PFSK-1 (cell line): ENCODE measurements at regions not wholly inside any gene's neighbourhood (a gene's known extent, or its start where the extent isn't known, plus 50 kb on each side); places are given as distances from the start of the nearest gene placed in this dataset.

Experiments used
- FOXP2 ChIP-seq: optimal IDR thresholded peaks from 2 replicates; pipeline ENCODE3; 2011; ENCODE audit warnings: borderline replicate concordance, control low read depth, inconsistent platforms; ENCODE audit not compliant: insufficient read depth; ENCODE audit errors: extremely low read length, extremely low read depth
- POLR2AphosphoS5 ChIP-seq: IDR thresholded peaks from 2 replicates; pipeline ENCODE4 v1.6.1; 2012; ENCODE audit warnings: low read depth, mild to moderate bottlenecking, control low read depth, low read length, moderate library complexity
- SIN3A ChIP-seq: IDR thresholded peaks from 2 replicates; pipeline ENCODE4 v1.6.1; 2012; ENCODE audit warnings: mild to moderate bottlenecking, low read length, moderate library complexity, borderline replicate concordance; ENCODE audit not compliant: insufficient read depth
- TAF1 ChIP-seq: IDR thresholded peaks from 2 replicates; pipeline ENCODE4 v1.6.1; 2012; ENCODE audit warnings: low read length, control low read depth, borderline replicate concordance; ENCODE audit not compliant: insufficient read depth
- TF ChIP-seq, protein P1 (sequence below), 2 experiments: IDR thresholded peaks; 2 replicates each; pipeline versions ENCODE4 v1.6.1 to v1.8.0; 2011 to 2012; ENCODE audit warnings: low read depth in 2 of 2, low read length in 2 of 2, control low read depth in 1 of 2, inconsistent platforms in 1 of 2, mild to moderate bottlenecking in 1 of 2, moderate library complexity in 1 of 2; ENCODE audit not compliant: insufficient read depth in 1 of 2

DNA sequence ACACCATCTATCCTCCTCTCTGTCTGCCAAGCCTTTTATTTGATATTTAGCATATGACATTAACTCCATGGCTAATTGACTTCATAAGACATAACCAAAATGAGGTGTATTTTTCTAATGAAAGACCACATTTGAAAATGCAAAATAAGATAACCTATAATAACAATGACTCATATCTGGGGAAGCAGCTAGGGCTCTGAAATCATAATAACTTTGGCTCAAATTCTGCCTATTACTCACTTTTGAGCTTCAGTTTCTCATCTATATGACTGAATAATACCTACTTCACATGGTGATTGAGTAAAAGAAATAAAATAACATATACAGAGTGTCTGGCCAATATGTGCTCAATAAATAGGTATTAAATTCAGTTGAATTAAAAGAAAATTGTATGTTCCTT is 1419.8 kb upstream of the TENM4 start:
- TF ChIP-seq TAF1 (no peak), POLR2AphosphoS5 (no peak), FOXP2 (no peak), SIN3A (no peak)
- TF ChIP-seq, protein P1, sequence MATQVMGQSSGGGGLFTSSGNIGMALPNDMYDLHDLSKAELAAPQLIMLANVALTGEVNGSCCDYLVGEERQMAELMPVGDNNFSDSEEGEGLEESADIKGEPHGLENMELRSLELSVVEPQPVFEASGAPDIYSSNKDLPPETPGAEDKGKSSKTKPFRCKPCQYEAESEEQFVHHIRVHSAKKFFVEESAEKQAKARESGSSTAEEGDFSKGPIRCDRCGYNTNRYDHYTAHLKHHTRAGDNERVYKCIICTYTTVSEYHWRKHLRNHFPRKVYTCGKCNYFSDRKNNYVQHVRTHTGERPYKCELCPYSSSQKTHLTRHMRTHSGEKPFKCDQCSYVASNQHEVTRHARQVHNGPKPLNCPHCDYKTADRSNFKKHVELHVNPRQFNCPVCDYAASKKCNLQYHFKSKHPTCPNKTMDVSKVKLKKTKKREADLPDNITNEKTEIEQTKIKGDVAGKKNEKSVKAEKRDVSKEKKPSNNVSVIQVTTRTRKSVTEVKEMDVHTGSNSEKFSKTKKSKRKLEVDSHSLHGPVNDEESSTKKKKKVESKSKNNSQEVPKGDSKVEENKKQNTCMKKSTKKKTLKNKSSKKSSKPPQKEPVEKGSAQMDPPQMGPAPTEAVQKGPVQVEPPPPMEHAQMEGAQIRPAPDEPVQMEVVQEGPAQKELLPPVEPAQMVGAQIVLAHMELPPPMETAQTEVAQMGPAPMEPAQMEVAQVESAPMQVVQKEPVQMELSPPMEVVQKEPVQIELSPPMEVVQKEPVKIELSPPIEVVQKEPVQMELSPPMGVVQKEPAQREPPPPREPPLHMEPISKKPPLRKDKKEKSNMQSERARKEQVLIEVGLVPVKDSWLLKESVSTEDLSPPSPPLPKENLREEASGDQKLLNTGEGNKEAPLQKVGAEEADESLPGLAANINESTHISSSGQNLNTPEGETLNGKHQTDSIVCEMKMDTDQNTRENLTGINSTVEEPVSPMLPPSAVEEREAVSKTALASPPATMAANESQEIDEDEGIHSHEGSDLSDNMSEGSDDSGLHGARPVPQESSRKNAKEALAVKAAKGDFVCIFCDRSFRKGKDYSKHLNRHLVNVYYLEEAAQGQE (IDR thresholded peaks at IDR 0.05; ENCODE audit: insufficient read depth in 1 of 2, low read depth in 2 of 2, low read length in 2 of 2), result no peak

DNA sequence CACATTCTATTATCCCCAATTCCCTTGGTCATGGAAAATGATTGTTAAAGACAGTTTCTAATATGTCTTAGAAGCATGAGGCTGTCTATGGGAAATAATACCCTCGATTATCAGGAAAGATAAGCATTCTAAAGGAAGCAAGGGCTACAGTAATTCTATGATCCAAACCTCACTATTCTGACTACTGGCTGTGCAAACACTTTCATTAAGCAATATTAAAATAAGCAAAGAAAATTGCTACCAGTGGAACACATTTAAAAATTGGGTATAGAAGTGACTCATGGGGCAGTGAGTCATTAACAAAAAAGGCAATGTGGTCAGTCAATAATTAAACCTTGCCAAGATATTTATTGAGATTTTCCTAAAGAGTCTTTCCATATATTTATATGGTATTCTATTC is 1415.2 kb upstream of the TENM4 start:
- TF ChIP-seq FOXP2 (no peak), SIN3A (no peak), POLR2AphosphoS5 (no peak), TAF1 (no peak)
- TF ChIP-seq, protein P1 (IDR thresholded peaks at IDR 0.05; ENCODE audit: insufficient read depth in 1 of 2, low read depth in 2 of 2, low read length in 2 of 2), result no peak

DNA sequence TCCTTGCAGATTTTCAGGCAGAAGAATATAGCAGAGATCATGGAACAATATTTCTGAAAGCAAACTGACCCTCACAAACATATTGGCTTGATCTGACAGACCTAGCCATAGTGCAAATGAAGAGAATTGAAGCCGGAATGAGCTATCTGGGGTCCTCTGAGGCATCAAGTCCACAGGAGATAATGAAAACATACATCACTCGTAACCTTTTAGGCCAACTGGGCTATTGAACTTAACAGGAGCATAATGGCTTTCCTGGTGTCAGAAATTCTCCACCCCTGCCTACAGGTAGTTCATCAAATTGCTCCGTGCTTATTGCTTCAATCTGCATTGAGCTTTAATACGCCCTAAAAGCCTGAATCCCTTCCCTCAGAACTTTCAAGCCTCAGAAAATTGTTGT is 1414.6 kb upstream of the TENM4 start:
- TF ChIP-seq SIN3A (no peak), POLR2AphosphoS5 (no peak), FOXP2 (no peak), TAF1 (no peak)
- TF ChIP-seq, protein P1 (IDR thresholded peaks at IDR 0.05; ENCODE audit: insufficient read depth in 1 of 2, low read depth in 2 of 2, low read length in 2 of 2), result no peak

DNA sequence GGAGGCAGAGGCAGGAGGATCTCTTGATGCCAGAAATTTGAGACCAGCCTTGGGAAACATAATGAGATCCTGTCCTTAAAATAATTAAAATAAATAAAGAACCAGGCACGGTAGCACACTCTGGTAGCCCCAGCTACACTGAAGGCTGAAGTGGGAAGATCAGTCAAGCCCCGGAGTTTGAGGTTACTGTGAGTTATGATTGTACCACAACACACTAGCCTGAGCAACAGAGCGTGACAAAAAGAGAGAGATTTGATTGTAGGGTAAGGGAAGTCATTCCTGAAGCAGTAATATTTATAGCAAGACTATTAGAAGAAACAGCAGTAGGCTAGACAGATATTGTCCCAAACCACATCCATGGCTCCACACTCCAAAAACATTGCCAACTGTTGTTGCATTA is 1408.4 kb upstream of the TENM4 start:
- TF ChIP-seq POLR2AphosphoS5 (no peak), FOXP2 (no peak), SIN3A (no peak), TAF1 (no peak)
- TF ChIP-seq, protein P1 (IDR thresholded peaks at IDR 0.05; ENCODE audit: insufficient read depth in 1 of 2, low read depth in 2 of 2, low read length in 2 of 2), result no peak

DNA sequence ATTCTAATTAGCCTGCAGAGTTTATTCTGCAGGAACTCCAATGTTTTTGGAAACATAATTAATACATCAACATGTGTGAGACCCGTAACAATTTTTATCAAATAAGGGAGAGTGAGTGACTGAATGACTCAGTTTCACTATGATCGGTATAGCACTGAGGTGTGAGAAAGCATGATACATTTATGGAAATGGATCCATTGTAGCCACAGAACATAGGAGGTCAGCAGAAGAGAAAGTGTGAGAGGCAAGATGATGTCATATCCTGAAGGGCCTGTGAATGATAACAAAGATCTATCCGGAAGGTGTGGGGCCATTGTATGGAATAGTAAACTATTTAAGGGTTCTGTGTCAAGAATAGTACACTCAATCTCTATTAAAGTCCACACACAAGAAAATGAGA is 1406.1 kb upstream of the TENM4 start:
- no peak for TF ChIP-seq POLR2AphosphoS5
- TF ChIP-seq, protein P1 (IDR thresholded peaks at IDR 0.05; ENCODE audit: insufficient read depth in 1 of 2, low read depth in 2 of 2, low read length in 2 of 2), result no peak
- no peak for TF ChIP-seq TAF1
- no peak for TF ChIP-seq SIN3A
- no peak for TF ChIP-seq FOXP2
